Bone marrow (tissue), 2 donors: ENCODE measurements at regions not wholly inside any gene's neighbourhood (a gene's known extent, or its start where the extent isn't known, plus 50 kb on each side); places are given as distances from the start of the nearest gene placed in this dataset.

Source experiments
- DNase-seq, 2 donors: peaks; one replicate each; lab custom pipeline; 2025; lab: John Stamatoyannopoulos, UW

GRCh38 chr21:35128536-35128935, 79.4 kb upstream of the RUNX1 start:
- DNase-seq: no peak

GRCh38 chr21:35127851-35128250, 78.7 kb upstream of the RUNX1 start:
- no peak for DNase-seq

GRCh38 chr21:35127026-35127425, 77.9 kb upstream of the RUNX1 start:
- DNase-seq: no peak

- DNase-seq: no peak
Measured at GRCh38 chr21:35120631-35121180, 71.6 kb upstream of the RUNX1 start.

- DNase-seq: no peak
Measured at GRCh38 chr21:35119501-35120047, 70.5 kb upstream of the RUNX1 start.

- DNase-seq: no peak
Measured at GRCh38 chr21:35116777-35117176, 67.7 kb upstream of the RUNX1 start.

GRCh38 chr21:35113064-35113463, 64.0 kb upstream of the RUNX1 start:
- peak in 1 of 2 donors; percentile 54 for DNase-seq

- DNase-seq: no peak
Measured at GRCh38 chr21:35111321-35111930, 62.3 kb upstream of the RUNX1 start.

- DNase-seq: no peak
Measured at GRCh38 chr21:35108887-35109286, 59.8 kb upstream of the RUNX1 start.

GRCh38 chr21:35107520-35107919, 58.4 kb upstream of the RUNX1 start:
- DNase-seq: no peak

GRCh38 chr21:35106246-35106835, 57.2 kb upstream of the RUNX1 start:
- DNase-seq: no peak

GRCh38 chr21:35102488-35103371, 53.6 kb upstream of the RUNX1 start:
- DNase-seq: peak; percentile 17 to 98

GRCh38 chr21:35100349-35100811, 51.3 kb upstream of the RUNX1 start:
- DNase-seq: no peak

GRCh38 chr21:35099310-35099709, 50.2 kb upstream of the RUNX1 start:
- DNase-seq: no peak
